GM18907 (cell line): ENCODE measurements at regions not wholly inside any gene's neighbourhood (a gene's known extent, or its start where the extent isn't known, plus 50 kb on each side); places are given as distances from the start of the nearest gene placed in this dataset.

Experiments
- ATAC-seq: cut with Tn5 transposase; IDR thresholded peaks from one replicate; pipeline ENCODE4 v1.9.1; 2021; ENCODE audit warnings: mild to moderate bottlenecking, moderate library complexity; ENCODE audit not compliant: unreplicated experiment

DNA sequence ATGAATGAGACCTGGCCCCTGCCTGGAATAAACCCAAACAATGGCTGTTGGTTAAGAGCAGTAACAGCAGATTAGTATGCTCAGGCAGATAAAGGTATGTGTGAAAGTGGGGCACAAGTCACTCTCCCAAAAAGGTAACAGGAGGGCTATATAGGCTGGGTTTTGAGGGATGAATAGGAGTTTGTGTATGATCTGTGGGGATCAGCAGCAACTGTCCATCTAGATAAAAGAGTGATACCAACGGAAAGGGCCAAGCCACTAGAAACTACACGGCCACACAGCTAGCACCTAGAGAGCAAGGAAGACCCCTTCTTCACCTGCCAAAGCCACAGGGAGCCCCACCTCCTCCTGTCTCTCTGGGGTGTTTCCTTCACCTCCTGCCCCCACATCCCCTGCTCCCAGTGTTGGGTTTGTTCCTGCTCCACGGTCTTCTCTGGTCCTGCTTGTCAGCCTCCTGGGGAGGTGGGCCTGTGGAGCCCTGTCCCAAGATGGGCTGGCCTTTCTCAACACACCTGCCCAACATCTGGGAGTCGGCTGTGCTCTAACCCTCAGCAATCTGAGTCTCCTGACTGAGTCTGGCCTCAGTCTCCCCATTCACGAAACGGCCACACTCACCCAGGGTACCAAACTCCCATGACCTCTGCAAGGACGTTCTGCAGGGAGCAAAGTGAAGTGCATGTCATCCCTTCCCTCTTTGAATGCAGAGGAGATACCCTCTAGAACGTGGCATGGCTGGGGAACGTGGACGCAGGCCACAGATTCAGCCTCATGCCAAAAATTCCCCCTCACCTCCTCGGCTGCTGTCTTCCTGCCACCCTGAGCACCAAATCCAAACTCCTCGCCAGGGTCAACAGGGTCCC, 108.2 kb downstream of the NCOR2 start:
- no peak for ATAC-seq

DNA sequence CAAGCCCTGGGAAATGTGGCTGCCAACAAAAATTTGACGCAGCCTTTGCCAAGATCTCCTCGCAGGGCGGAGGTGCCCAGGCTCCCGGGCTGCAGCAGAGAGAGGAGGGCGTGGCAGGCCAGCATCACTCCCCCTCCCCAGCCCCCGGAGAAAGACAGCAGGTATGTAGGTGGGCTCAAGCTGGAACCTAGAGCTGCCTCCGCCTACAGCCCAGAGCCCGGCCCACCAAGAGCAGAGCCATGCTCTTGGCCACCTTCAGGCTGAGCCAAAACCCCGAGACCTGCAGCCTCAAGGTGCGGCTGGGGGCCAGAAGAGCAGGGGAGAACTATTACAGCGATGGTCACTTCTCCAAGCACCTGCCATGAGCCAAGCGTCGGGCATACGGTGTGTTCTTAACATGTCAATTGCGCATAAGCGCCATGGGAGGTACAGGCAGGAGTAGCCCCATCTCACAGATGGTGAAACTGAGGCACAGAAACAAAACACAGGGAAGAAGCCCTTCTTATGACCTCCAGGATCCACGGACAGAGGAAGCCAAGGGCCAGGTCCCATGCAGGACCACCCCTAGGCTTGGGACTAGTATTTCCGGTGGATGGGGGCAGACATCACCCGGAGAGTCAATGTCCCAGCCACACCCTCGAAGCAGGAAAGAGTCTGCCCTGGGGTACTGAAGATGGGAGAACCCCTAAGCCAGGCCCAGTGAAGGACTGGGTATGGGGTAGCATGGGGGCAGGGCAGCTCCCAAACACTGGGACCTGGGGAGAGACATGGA, 109.0 kb downstream of the NCOR2 start:
- ATAC-seq = no peak

- peak; percentile 27 for ATAC-seq
Measured at GRCh38 chr12:124457287-124458219, 109.9 kb downstream of the NCOR2 start.

DNA sequence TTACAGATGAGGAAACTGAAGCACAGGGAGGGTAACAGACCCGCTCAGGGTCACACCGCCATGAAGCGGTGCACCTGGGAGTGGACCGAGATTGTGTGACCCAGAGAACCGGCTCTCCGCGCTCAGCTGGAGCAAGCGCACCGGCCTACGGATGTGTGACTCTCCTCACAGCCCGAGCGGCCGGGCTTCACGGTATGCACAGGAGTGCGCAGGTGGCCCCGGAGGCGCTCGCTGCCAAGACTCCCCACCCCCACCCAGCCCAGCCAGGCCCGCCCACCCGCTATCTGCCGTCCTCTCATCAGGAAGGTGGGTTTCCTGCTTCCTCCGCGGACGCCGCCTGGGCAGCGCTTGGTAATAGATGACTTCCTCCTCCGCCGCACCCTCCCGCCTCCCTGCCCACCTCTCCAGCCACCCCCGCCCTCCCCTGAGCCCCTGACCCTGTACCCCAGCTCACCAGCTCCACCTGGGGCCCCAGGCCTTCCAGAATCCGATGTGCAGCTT, 110.7 kb downstream of the NCOR2 start:
- ATAC-seq = no peak

DNA sequence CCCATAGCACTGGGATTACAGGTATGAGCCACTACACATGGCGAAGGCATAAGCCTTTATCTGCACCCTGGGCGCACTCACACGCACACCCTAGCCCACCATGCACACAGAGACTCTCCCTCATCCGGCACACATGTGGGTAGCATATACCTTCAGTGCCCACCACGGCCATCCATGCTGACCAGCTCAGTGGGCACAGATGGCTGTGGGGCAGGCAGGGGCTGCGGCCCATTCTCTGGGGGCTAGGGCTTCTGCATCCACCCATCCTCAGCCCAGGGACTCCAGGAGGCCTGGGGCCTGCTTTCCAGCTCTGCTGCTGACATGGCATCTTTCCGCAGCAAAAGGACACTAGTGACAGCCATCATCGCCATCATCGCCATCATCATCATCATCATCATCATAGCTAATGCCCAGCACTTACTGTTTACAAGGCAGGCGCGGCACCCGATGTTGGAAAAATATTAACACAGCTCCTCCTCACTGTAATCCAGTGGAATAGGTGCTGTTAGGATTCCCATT, 111.2 kb downstream of the NCOR2 start:
- no peak for ATAC-seq

DNA sequence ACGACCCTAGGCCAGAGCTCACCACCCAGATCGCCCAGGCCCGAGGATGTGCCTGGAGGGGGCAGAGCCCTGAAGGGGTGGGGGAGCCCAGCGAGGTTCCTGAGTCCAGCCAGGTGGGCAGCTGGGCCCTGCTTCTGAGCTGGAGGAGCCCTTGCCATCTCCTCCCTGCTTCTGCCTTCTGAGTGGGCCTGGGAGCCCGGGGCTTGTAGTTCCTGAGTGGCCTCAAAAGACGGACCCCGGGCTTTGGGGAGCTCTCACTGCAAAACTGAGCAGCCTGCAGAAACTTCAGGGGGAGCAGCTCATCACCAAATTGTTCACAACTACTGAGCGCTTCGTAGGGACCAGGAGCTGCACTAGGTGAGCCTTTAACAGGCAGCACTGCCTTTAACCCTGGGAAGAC, 112.1 kb downstream of the NCOR2 start:
- no peak for ATAC-seq

DNA sequence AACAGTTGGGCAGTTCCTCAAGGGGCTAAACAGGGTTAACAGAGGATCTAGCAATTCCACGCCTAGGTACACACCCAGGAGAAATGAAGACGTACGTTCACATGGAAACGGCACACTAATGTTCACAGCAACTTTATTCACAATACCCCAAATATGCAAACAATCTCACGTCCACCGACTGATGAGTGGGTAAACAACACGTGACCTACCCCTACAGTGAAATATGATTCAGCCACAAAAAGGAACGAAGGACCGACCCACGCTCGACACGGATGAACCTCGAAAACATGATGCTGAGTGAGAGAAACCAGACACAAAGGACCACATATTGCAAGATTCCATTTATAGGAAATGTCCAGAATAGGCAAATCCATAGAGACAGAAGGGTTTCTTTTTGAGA, 112.7 kb downstream of the NCOR2 start:
- ATAC-seq = no peak

DNA sequence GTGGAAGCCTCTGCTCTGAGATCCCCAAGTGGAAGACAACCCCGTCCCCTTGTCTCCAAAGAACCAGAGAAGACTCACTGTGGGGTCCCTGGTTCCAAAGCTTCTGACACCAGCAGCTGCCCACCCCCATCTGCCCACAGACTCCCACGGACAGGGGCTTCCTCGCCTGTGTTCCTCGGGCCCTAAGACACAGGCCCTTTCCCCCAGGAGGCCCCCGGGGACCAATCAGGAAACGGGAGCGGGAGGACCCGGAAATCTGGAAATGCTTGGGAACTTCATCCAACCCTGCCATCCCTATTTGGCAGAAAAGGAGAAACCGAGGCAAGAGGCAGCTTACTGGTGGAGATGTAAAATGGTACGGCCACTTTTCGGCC, 113.1 kb downstream of the NCOR2 start:
- ATAC-seq = no peak

GRCh38 chr12:124453419-124454351, 113.7 kb downstream of the NCOR2 start:
- peak; percentile 83 for ATAC-seq

- ATAC-seq = no peak
Measured at GRCh38 chr12:124452576-124453331, 114.7 kb downstream of the NCOR2 start.

DNA sequence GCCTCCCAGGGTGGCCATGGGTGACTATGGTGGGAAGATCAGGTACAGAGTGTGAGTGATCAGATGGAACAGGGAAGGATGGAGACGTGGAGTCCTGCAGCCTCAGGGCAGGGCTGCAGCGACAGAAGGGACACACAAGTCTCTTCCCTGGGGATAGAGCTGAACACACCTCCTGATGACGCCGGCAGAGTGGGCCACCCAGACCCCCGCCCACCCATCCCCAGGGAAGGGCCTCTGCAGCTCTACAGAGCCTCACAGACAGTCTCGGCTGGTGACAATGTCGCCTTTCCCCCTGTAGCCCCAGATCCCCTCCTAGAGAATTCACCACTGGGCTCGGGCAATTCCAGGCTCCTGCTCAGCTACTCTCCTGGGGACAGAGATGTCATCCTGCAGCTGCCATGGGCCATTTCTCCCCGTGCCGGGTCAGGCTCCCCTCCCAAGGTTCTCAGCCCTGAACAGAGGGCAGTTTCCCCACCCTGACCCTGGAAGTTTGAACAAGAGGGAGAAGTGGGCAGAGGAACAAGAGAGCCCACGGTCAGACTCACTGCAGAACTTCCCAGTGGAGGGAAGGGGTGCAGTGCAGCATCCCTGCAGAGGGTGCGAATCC, 115.7 kb downstream of the NCOR2 start:
- no peak for ATAC-seq

DNA sequence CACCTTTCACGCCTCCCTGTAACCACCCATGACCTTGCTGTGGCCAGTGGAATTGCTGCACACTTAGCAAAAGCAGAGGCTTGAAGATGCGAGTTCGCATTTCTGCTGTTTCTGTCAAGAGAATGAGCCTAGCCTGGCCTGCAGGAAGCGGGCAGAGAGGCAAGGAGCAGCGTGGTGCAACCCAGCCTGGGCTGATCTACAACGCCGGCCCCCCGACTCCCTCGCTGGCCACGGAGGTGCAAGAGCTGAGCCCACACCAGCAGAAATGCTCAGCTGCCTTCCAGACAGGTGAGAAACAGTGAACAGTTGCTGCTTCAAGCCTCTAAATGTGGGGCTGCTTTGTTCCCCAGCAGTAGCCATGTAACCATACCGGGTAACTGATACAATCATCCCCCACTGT, 116.4 kb downstream of the NCOR2 start:
- ATAC-seq = no peak

GRCh38 chr12:124450376-124450750, 117.0 kb downstream of the NCOR2 start:
- no peak for ATAC-seq

DNA sequence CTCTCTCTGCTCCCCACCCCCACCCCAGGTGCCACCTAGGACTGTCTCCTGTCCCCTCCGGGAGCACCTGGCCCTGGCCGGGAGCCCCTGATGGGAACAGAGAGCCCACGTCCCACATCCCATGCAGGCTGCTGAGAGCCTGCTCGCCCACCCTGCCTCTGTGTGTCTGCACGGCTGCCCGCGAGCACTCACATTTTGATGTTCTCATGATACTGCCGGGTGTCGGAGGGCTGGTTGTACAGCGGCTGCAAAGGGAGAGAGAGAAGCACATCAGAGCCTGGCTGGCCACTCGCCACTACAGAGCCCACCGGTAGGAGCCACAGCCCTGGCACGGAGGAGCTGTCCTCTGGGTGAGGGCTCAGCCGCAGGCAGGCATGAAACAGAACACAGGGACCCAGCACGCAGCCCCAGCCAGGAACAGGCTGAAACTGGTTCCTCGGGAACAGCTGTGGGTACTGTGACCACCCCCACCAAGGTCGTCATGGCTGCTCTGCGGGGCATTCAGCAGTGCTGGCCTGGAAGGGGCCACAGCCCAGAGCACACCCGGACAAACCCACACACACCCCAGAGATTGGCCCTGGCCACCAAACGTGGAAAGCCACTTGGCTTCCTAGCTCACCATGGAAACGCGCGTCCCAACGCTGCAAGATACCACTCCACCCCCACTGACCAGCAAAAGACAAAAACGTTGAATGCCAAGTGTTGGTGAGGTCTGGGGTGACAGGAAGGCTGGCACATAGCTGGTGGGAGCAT, 117.6 kb downstream of the NCOR2 start:
- no peak for ATAC-seq

DNA sequence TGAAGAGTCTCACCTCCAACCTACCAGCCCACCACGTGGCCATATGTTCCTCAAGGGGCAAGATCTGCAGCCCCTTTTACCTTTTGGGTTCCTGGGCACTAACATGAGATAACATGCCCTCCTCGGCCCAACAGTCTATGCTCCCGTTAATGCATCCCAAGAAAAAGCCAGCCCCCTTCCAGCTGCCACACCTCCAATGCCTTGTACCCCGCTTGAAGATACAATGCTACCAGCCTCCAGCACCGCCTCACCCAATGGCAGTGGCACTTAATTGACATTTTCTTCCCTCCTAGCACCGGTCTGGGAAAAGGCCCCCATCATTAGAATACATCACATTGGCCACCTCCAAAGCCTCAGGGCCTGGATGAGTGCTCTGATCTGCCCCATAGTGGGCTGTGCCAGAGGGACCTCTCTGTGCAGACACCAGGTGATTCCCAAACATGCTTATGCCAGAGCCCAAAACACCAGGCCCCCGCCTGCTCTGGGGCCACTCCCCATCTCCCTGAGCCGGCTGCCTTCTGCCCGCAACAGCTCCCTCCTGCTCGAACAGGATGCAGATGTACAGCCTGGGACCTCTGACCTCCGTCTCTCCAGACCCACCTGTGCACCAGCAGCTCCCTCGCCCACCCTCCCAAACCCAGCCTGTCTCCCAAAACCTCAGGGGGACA, 118.3 kb downstream of the NCOR2 start:
- ATAC-seq = no peak

GRCh38 chr12:124448241-124448954, 119.0 kb downstream of the NCOR2 start:
- no peak for ATAC-seq

- ATAC-seq = no peak
Measured at GRCh38 chr12:124446364-124446763, 121.0 kb downstream of the NCOR2 start.
